HG02588 (cell line): ENCODE measurements at regions not wholly inside any gene's neighbourhood (a gene's known extent, or its start where the extent isn't known, plus 50 kb on each side); places are given as distances from the start of the nearest gene placed in this dataset.

ENCODE experiments used
- ATAC-seq: cut with Tn5 transposase; IDR thresholded peaks from one replicate; pipeline ENCODE4 v1.9.1; 2021; ENCODE audit warnings: mild to moderate bottlenecking, moderate library complexity; ENCODE audit not compliant: unreplicated experiment

- ATAC-seq = no peak
Measured at GRCh38 chr9:115597330-115597895, 479.5 kb upstream of the TNC start.

GRCh38 chr9:115598751-115599150, 480.8 kb upstream of the TNC start:
- no peak for ATAC-seq

GRCh38 chr9:115599898-115600297, 481.9 kb upstream of the TNC start:
- no peak for ATAC-seq

DNA sequence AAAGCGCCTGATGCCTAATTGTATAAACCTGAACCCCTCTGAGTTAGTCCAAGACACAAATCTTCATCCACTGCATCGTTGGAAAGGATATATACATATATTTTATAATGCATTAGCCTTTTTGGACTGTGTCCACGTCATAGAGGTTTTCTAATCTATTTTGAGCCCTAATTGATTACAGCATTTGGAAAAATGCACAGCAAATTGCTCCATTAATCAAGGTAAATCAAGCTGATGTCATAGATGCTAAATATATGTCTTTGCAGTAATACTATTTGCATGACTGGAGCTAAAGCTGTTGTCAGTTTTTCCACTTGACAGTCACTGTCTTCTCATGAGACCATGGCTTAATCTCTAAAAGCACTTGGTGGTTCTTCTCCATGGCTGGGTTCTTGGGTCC, 483.5 kb upstream of the TNC start:
- ATAC-seq = no peak

- ATAC-seq = no peak
Measured at GRCh38 chr9:115604831-115605483, 487.0 kb upstream of the TNC start.

GRCh38 chr9:115606838-115607237, 488.9 kb upstream of the TNC start:
- ATAC-seq = no peak

GRCh38 chr9:115614326-115614999, 496.5 kb upstream of the TNC start:
- ATAC-seq = no peak

GRCh38 chr9:115615000-115615401, 497.0 kb upstream of the TNC start:
- no peak for ATAC-seq

DNA sequence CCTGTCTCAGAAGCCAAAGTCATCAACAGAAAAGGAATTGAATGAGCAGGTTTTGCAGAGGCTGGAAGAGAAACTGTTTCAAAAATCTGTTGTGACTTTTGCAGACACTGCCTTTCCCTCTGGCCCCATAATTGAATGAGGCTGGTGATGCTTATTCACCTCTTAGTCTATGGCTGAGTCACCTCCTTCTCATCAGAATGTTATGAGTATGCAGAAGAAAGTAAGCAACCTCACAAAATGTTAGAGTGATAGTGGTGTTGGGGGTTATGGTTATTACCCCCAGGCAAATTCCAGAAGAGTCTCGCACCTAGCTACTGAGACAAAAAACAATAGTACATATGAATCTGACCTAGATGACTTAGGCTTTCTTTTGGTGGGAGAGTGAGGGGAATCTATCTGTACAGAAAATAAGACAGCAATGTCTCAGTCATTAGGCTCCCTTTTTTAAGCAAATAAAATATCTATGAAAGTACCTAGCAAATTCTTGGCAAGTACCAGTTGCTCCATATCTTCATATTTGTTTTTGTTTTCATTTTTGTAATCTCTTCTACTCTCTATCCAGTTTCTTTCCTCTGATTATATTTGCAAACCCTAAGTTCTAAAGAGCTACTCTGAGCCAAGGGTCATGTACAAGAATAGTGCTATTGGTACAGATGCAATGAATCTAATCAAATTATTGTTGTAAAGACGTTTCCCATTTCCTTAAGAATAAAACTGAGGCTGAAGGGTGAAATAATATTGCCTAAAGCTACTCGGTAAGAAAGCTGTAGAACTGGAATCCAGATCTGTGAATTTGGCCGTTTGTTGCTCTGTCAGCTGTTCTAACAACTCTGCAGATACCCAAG, 498.1 kb upstream of the TNC start:
- ATAC-seq = no peak

GRCh38 chr9:115616666-115617239, 498.8 kb upstream of the TNC start:
- ATAC-seq = no peak

GRCh38 chr9:115625251-115625650, 507.3 kb upstream of the TNC start:
- no peak for ATAC-seq

GRCh38 chr9:115625954-115626353, 508.0 kb upstream of the TNC start:
- no peak for ATAC-seq

DNA sequence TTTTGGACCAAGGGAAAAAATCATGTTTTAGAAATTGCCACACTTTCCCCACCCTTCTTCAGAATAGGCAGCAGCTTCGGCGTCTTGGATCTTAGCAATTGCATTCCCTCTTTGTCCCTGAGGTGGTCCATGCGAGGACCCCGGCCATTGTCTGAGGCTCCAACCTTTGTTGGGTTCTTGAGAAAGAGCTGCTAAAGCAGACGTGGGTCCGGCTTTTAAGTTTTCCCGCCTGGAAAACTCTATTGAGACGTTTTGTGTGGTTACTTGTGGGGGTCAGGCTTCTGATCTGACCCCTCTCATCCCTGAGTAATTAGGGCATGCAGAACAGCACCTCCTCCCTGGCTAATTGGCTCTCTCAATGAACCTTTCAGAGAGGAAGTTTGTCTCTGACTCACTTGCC, 509.6 kb upstream of the TNC start:
- no peak for ATAC-seq

- ATAC-seq = no peak
Measured at GRCh38 chr9:115628426-115628825, 510.5 kb upstream of the TNC start.

- ATAC-seq = no peak
Measured at GRCh38 chr9:115629879-115630840, 512.2 kb upstream of the TNC start.

DNA sequence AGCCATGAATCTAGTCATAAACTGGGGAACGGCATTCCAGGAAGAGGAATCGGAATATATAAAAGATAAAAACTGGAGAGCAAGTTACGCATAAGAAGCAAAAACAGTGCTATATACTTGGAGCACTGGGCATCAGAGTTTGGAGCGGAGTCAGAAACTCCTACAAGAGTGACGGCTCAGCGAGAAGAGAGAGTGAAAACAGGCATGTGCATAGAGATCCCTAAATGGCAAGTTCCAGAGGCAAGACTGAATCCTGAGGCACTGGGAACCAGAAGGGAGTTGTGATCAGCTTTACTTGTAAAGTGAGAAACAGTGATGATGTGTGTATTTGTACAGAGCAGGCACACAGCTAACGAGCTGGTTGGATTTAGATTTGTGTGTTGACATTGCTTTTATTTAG, 514.4 kb upstream of the TNC start:
- no peak for ATAC-seq

GRCh38 chr9:115633104-115633503, 515.1 kb upstream of the TNC start:
- no peak for ATAC-seq

DNA sequence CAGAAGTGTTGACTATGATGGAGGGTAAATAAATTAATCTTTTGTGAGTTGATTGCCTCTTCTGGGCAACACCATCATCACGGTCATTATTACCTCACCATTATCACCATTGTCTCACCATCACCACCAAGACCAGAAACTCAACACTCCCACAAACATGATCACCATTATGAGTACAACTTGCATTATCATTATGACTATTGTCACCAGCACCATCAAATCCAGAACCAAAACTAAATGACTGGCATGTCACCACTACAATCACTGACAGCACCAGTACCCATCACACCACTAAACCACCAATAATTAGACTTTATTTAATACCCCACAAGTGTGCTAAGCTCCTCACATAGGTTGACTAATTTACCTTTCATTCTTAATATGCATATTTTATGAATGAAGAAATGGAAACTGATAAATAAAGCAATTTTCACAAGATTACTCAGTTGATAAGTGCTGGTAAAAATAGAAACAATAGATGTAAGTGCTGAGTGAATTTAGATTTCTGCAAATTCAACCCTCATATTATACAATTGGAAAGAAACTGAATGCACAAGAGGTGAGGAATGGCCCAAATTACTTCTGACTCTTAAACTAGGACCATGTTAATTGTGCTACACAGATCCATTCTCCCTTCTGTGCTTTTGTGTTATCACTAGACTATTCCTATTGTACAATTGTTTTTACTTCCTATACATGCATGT, 517.8 kb upstream of the PAPPA start:
- no peak for ATAC-seq

GRCh38 chr9:115636596-115636995, 517.0 kb upstream of the PAPPA start:
- ATAC-seq = no peak
